H1 (cell line): ENCODE measurements at regions not wholly inside any gene's neighbourhood (a gene's known extent, or its start where the extent isn't known, plus 50 kb on each side); places are given as distances from the start of the nearest gene placed in this dataset. TPM values are rescaled to one million over a fixed set of nuclear protein-coding genes. Genes with fewer than 3 reads are reported as not detected.

ENCODE experiments used
- JUND ChIP-seq: IDR thresholded peaks from 2 replicates; pipeline ENCODE4 v1.6.1; 2011; ENCODE audit warnings: mild to moderate bottlenecking, improper control_type of control experiment, low read length
- YY1 ChIP-seq: IDR thresholded peaks from 2 replicates; pipeline ENCODE4 v1.6.1; 2011; ENCODE audit warnings: low read depth, mild to moderate bottlenecking, low read length
- small RNA-seq: library from polyadenylated mRNA; stranded (forward); fragments of <200 nt; extraction: miRNeasy Mini kit (QIAGEN cat#:217004); gene quantifications from one replicate; pipeline ENCODE3, GENCODE V24; 2013; ENCODE audit not compliant: insufficient read depth

- TF ChIP-seq JUND = no peak
- no peak for TF ChIP-seq YY1
These were observed 51.3 kb upstream of the MAGI2 start (continued) for GRCh38 chr7:79504607-79505389.

Small RNA genes lying in the stretch of these regions (small RNA-seq; reads per million reads assigned to genes)
- gene RNA5SP234 (not detected), gene RNU6-849P (not detected)
